NCI-H1105 treated with DMSO at 0.1 percent for 48 hours (cell line): ENCODE measurements at regions not wholly inside any gene's neighbourhood (a gene's known extent, or its start where the extent isn't known, plus 50 kb on each side); places are given as distances from the start of the nearest gene placed in this dataset.

Experiments
- DNase-seq: peaks from one replicate; lab custom pipeline; 2025; lab: John Stamatoyannopoulos, UW

GRCh38 chr2:240226672-240227537 lies 86.4 kb upstream of the OTOS start:
- no peak for DNase-seq

GRCh38 chr2:240227538-240228428 lies 87.3 kb upstream of the OTOS start:
- DNase-seq, result no peak

DNA sequence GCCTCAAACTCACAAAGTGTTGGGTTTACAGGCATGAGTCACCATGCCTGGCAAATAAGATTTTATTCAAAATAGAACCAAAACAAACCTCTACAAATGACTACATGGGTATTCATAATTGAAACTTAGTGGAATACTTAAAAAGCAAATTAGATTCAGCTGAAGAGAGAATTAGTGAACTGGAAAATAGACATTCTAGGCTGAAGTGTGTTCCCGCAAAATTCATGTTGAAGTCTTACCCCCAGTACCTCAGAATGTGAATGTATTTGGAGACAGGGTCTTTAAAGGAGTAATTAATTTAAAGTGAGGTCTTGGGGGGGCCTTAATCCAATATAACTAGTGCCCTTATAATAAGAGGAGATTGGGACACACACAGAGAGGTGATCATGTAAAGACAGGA lies 88.5 kb upstream of the OTOS start:
- DNase-seq, result no peak

- no peak for DNase-seq
These were observed 89.3 kb upstream of the OTOS start for GRCh38 chr2:240229603-240230235.

DNA sequence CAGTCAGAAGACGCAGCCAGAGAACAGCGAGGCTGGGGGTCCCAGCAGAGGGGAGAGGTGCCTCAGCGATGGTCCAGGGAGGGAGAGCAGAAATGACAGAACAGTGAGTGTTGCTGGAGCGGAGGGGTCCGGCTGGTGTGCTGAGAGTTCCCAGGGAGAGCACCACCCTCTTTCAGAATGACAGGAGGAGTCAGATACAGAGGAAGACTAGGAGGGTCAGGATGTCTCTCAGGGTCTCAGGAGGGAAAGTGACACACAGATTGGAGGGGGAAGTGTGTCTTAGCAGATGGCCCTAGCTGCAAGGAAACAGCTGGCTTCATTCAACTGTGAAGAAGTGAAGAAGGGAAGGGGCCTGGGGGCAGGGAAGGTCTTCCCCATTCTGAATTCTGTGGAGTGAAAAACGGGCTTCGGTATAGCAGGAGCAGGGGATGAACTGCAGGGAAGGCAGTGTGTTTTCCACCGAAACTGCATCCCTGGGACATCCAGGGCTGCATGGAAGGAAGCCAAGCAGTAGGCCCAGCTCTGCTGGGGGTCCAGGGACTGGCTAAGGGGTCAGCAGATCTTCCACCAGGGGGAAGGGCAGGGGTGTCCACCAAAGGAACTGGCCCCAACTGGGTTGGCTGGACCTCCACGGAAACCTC lies 90.0 kb upstream of the OTOS start:
- no peak for DNase-seq

- DNase-seq, result no peak
These were observed 91.4 kb upstream of the OTOS start for GRCh38 chr2:240231838-240232244.

GRCh38 chr2:240232264-240232915 lies 91.9 kb upstream of the OTOS start:
- DNase-seq, result no peak

DNA sequence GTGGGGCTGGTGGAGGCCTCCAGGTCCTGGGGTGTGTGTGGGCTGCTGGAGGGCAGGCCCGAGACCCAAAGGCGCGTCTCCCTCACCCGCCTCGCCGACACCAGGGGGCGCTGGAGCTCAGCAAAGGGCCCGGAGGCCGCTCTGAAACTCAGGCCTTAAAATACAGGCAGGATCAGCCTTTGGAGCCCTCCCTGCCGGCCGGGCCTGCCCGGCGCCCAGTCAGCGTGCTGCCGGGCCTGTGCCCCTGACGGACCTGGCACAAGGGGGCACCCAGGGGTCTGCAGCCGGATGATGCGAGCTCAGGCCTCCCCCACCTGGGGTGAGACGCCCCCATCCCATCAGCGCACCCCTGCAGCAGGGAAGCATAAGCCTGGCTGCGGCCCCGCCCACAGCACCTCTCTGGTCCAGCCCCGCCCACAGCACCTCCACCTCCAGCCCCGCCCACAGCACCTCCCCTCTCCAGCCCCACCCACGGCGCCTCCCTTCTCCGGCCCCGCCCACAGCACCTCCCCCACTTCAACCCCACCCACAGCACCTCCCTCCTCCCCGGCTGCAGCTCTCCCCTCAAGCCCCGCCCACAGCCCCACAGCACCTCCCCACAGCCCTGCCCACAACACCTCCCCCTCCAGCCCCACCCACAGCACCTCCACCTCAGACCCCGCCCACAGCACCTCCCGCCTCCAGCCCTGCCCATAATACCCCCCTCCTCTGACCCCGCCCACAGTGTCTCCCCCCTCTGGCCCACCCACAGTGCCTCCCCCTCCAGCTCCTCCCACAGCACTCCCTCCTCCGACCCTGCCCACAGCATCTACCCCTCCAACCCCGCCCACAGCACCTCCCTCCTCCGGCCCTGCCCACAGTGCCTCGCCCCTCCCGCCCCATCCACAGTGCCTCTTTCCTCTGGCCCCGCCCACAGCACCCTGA lies 92.8 kb upstream of the OTOS start:
- DNase-seq, result no peak

GRCh38 chr2:240233885-240234502 lies 93.5 kb upstream of the OTOS start:
- no peak for DNase-seq

DNA sequence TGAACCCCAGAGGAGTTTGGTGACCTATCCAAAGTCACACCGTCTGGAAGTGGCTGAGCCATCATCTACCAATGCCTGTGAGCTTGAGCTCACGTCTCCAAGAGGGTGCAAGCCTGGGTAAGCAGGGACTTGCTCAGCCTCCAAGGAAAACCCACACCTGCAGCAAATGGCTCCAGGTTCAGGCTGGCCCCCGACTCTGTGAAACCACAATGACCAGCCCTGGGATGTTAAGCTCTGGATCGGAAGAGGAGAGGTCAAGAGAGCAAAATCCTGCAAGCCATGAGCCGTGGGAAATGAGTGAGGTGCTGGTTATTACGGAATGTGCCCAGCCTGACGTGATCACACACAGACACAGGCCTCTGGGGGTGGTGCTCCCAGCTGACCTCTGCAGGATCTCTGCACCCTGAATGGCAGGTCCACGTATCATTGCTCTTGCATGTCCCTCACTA lies 94.1 kb upstream of the OTOS start:
- DNase-seq, result no peak

DNA sequence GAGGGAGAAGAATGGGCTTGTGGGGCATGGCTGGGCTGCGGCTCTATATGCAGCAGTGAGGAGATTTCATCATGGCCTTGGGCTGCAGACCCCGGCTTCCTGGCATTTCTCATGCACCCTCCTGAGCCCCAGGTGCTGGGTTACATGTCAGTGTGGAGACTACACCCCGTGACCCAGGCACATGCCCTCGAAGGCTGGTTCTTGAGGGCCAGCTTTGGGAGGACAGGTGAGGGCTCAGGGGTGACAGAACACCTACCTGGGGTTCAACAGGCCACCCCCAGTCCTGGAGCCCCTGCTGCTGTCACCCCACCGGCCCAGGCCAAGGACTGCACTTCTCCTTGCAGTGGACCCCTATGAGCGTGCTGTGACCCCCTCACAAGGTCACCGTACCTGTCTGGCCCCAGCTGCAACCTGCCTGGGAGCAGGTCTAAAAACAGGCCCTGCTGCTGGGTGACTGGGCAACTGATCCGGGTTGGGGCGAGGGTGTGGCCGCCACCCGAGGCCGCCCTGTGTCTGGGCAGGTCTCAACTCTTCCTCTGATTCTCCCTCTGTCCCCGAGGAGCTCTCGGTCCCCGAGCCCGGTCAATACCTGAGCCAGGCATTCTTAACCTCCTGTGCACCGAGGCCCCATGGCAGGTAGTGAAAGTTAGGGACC lies 94.8 kb upstream of the OTOS start:
- no peak for DNase-seq

DNA sequence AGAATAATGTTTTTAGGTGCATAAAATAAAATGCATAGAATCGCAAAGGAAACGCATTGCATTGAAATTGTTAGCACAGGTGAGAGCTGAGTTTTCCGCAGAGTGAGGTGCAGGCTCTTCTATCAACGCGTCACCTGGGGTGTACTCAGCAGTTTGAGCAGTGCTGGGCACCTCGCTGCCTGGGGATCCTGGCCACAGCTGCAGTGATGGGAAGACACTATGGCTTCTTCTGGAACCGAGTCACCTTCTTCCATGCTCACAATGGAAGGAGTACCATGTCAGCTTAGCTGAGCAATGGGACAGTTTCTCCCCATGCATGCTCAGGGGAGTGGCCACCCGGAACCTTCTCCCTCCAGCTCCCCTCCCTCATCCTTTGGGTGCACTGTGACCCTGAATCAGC lies 95.4 kb upstream of the OTOS start:
- DNase-seq, result no peak

DNA sequence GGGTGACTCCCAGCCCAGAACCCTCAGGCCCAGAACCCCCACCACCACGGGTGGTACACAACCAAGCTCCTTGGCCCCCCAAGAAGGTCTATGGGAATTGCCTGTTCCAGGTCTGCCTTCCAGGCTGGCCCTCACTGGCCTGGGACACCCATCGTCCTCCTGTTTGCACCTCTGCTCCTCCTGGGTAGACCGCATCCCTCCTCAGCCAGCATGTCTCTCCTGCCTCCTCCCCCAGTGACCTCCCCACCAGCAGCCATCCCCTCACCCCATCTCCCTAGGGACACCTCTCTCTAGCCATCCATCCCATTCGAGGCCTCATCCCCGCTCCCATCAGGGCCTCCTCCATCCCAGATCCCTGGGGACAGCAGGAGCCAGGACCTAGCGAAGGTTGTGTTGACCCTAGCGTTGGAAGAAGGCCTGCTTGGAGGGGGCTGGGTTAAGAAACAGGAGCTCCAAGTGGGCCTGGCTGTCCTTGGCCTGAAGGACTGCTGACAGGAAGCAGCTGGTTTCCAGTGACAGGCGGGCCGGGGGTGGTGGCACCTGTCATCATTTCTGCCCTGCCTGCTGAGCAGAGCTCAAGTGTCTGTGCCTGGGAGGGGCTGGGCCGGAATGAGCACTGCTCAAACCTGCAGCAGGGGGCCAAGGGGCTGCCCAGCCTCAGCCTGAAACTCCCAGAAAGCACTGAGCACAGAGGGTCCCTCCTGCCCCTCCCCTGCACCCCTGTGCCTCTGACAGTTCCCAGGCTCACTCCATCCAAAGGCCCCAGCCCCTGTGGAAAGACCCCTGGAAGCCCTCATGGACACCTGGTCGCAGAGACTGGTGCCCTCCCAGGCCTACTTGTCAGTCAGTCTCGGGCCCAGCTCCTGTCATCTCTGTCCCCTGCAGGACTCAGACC lies 96.0 kb upstream of the OTOS start:
- DNase-seq, result no peak

DNA sequence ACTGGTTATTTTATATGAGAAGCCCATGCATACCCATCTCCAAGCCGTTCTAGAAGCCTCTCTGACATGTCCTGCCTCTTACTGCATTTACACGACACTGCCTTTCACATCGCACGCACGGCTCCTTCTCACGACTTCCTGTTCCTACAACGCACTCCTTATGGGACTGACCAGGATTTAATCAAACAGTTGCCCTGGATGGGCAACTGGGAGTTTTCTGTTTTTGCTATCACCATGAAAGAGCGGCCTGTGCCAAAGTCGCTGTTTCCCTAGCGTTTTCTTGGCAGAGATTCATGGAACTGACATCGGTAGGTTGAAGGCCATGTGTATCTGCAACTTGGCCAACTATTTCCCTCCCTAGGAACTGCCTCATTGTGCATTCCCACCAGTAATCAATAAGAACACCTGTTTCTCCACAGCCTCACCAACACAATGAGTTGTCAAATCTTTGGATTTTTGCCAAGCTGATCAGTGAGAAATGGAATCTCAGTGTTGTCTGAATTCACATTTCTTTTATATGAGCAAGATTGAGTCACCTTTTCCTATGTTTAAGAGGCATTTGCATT lies 97.2 kb upstream of the OTOS start:
- DNase-seq, result no peak

DNA sequence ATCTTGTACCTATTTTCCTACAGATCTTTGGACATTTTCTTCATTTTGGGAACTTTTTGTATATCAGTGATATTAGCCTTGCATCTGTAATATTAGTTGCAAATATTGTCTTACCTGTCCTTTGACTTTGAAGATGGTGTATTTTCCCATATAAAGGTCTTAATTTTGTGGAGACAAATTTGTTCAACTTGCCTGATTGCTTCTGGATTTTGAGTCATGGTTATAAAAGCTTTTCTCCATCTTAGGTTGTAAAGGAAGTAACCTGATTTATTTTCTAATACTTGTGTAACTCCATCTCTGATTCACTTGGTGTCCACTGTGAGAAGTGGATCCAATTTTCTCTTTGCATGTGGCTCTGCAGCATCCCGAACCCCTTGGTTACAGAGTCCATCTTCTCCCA lies 97.7 kb upstream of the OTOS start:
- no peak for DNase-seq

DNA sequence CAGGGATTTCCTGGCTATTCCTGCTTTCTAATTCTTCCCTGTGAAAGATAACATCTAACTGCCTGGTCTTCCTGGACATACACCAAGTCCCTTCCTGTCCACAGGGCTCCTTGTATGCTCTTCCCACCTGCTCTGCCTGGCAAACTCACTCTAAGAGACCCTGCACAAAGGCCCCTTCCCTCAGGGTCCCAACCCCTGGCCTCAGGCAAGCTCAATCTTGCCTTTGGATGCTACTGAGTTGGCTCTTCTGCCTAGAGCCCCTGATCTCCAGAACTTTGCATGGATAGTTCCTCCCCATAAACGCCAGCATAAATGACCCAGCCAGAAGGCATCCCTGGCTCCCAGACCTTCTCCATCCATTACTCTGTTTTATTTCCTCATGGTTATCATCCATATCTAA lies 98.3 kb upstream of the OTOS start:
- DNase-seq, result no peak

DNA sequence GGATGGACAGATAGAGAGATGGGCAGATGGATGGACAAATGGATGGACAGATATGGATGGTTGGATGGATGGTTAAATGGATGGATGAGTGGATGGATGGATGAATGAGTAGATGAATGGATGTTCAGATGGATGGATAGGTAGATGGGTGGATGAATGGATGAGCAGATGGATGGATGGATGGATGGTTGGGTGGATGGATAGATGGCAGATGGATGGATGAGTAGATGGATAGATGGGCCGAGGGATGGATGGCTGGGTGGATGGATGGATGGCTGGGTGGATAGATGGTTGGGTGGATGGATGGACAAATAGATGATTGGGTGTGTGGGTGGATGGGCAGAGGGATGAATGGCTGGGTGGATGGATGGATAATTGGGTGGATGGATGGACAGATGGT lies 98.9 kb upstream of the OTOS start:
- DNase-seq, result no peak
